NCI-H345 treated with DMSO at 0.1 percent for 48 hours (cell line): ENCODE measurements at regions not wholly inside any gene's neighbourhood (a gene's known extent, or its start where the extent isn't known, plus 50 kb on each side); places are given as distances from the start of the nearest gene placed in this dataset.
A peak's percentile ranks its signal among the peaks of the same experiment; 100 is the strongest.
"Not testable (repeated sequence)": the region's sequence is repeated elsewhere in the genome, so short reads cannot be mapped to it uniquely, and the experiment has no call there.

Experiments used
- DNase-seq: peaks from one replicate; lab custom pipeline; 2025; ENCODE audit not compliant: unreplicated experiment; lab: John Stamatoyannopoulos, UW

DNA sequence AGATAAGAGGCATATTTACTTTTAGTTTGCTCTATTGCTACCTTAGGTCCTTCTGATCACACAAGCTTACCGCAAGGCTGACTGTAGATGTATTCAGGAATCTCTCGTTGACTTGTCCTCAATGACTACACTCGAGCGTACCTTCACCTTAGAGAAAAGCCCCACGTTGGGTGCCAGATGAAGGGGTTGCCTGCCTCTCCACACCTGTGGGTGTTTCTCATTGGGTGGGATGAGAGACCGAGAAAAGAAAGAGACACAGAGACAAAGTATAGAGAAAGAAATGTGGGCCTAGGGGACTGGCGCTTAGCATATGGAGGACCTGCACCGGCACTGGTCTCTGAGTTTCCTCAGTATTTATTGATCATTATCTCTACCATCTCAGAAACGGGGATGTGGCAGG lies 51.8 kb downstream of the ASCL4 start:
- DNase-seq = no peak

DNA sequence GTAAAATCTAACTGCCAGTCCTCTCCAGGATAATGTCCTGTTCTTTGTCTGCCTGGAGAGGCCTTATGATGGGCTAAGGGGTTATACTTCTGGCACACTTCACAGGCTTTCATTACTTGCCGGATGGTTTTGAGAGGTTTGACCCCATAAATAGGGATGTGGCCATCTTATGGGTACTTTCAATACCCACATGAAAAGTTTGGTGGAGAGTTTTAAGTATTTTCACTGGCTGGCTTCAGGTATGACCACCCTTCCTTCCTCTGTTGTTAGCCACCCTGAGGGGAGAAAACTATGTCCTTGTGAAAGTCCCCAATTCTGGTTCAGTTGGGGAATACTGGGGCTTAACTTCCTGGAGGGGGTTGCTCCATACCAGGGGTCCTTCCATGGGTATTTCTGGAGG lies 54.8 kb downstream of the ASCL4 start:
- DNase-seq = no peak

DNA sequence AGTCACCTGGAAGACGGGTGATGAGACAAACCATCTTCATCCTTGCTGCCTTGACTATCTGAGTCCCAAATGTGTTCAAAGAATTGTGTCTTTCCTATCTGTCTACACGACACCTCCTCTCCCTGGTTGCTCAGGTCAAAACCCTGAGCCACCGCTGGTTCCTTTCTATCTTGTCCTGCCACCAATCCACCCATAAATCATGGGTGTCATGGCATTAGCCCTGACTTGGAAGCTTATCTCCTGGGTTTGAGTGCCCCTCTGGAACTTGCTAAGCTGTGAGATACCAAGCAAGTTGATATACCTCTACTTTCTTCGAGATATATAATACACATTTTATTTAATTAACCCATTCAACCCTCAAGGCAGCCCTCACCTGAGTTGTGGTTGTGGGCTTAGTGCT lies 57.9 kb downstream of the ASCL4 start:
- no peak for DNase-seq

DNA sequence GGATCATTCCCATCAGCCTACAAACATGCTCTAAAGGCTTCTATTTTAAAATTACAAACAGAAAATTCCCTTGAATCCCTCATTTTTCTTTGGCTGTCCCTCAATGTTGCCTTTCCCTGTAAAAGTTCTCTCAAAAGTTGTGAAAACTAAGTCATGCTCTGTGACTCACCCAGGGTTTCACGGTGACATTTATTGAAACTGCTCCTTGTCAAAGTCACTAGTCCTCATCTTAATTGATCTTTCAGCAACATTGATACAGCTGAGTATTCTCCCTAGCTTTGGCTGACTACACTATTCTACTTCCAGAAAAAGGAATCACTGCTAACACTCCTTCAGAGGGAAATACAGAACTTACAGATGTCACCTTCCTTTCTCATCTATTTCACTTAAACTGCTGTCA lies 65.7 kb downstream of the ASCL4 start:
- no peak for DNase-seq

DNA sequence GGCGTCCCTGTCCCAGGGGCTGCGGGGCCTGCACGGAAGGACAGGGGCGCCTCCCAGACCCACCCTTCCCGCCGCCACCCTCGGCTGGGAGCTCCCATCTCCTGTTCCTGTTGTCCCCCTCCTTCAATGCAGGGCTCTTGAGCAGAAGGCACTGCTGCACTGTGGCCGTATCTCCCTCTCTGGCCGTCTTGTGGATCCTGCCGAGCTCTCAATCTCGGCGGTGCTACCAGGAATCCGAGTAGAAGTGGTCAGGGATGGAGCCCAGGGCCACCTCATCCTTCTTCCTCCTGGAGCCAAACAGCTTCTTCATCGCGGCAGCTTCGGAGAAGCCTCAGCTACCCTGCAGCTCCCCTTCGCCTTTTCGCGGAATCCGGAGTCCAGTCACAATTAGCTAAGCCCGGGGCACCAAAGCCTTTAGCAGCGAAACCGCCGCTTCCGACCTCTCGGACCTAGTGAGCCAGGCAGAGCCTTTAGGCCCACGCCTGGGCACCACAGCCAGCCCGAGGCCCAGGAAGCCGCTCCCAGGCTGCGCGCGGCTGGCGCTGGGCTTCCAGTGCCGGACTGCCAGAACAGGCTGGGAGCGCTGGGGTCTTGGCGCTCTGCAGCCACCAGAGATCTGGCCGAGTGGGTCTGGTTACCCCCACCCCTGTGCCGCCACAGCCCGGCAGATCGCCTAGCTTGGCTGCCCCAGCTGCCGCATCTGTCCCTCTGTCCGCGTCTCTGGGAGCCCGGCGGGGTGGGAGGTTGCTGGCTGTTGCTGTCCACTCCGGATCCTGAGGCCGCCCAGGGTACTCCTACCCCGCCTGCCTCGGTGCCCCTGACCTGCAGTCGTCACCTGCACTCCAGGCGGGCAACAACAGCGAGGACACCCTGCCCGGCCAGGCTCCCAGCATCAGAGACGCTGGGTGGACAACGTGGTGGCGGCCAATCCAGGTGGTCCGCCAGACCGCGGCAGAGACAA lies 69.1 kb downstream of the ASCL4 start:
- DNase-seq = no peak

DNA sequence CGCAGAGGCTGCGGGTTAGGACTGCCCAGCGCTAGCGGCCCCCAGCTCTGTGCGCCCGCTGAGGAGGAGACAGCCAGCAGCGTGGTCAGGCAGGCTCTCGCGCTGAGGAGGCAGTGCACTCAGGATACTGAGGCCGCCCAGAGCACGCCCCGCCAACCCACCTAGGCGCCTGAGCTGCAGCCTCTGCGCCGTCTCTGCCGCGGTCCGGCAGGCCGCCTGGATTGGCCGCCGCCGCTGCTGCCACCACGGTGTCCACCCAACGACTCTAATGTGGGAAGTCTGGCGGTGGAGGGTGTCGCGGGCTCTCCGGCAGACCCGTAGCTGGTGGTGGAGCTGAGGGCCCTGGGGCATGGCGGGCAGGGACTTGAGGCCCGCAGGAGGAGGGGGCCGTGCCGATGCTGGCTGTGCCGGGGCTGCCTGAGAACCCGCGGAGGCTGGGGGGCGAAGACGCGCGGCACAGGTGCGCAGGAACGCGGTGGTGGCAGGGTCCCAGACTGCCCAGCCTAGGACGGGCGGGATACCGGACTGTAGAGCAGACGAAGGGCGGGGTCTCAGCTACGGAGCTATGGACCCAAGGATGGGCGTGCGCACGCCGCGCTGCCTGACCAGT lies 69.9 kb downstream of the ASCL4 start:
- DNase-seq = no peak

DNA sequence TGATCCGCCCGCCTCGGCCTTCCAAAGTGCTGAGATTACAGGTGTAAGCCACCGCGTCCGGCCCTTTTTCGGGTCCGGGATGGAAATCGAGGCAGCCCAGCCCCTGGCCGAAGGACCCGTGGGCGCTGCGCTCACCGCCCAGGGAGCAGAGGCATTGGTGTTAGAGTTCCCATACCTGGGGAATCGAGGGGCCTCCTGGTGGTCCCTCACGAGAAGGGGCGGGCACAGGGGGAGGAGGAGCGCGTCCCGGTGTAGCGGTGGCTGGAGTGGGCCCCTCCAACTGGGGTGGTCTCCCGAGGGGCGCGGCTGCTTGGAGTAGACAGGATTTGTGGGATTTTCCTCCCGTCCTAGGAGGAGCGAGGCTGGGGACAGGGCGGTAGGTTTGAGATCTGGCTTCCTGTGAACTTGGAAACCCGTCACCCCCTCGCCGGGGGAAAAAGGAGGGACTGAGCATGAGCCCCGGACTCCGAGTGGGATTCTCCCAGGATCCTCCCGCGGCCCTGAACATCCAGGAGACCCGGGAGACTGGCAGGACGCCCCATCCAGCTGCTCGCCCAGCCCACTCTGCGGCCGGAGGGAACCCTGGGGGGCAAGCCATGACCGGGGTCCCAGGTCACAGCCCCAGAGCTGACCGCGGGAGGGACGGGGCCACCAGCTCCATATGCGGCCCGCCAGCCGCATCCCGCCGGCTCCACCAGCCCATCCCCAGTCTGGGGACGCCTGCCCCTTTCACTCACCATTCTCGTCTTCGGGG lies 70.9 kb downstream of the ASCL4 start:
- DNase-seq = no peak

DNA sequence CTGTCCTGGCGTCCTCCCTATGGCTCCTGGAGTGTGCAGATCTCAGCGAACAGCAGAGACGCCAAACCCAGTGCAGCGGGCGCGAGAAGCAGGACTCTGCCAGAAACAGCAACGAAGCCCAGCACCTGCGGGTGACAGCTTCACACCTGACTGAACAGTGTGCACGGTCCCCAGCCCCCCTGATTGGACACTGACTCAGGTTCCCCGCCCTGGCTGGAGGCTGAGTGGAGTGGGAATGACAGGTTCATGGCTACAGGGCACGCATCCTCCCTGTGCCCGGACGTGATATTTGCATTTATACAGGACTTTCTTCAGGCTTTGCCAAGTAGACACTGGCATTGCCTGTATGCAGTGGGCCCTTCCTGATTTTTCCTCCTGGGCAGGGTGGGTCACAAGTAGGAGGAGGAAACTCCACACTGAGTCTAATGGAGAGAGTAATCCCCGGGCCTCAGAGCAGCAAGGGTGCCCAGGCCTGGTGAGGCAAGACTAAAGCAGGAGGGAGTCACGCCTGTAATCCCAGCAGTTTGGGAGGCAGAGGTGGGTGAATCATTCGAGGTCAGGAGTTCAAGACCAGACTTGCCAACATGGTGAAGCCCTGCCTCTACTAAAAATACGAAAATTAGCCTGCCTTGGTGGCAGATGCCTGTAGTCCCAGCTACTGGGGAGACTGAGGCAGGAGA lies 71.6 kb downstream of the ASCL4 start:
- no peak for DNase-seq

DNA sequence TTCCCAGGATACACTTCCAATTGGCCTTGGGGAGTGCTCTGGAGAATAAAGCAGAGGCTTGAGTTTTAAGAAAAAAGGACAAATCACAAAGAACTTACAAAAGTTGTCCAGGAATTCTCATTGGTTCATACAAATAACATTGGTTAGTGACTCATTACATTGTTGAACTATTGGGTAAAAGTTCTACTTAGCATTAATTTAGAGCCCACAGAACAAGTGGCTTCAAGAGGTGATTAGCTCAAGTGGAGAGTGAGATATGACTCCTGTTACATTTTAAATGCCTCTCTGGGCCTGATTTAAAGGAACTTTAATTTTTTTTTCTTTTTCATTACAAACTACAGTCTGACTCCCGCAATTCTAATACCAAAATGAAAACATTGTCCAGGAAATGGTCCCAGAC lies 72.9 kb downstream of the ASCL4 start:
- no peak for DNase-seq

DNA sequence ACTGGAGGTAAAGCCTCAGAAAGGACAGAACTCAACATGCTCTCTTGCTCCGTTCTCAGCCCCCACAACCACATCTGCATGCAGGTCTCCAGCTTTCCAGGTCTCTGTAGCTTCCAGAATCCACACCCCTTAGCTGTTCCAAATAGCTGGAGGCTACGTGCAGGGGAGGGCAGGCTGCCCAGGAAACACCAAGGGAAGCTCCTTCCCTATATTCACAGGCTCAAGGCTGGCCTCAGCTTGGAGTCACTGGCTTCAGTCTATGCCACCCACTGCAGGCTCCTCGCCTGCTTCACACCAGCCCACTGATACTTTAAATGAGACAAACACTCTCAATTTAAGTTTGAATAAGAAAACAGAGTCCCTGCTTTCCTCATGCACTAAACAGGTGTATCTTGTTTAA lies 73.3 kb downstream of the ASCL4 start:
- DNase-seq = no peak

DNA sequence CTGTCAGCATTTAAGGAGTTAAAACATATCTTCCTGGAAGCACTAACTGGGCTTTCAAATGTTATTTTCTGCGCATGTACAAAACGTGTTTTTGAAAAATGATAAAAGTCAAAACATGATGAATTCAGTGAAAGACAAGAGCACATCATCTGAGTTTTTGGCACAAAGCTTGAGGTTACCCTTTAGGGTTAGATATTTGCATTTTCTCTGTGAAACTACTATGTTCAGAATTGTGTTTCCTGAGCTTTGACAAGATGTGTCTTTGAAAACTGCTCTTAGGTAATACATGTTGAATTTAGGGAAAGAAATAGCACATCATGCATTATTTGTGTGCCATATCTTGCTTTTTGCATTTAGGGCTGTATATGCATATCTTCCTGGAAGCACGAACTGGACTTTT lies 79.0 kb downstream of the ASCL4 start:
- DNase-seq = no peak

DNA sequence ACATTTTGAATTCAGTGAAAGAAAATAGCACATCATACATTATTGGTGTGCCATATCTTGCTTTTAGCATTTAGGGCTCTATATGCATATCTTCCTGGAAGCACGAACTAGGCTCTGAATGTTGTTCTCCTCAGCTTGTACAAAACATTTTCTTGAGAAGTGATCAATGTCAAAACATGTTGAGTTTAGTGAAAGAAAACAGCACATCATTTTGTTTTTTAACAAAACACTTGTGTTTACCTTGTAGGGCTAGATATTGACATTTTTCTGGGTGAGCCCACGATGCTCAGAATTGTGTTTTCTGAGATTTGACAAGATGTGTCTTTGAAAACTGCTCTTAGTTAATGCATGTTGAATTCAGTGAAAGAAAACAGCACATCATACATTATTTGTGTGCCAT lies 81.0 kb downstream of the ASCL4 start:
- DNase-seq = no peak

DNA sequence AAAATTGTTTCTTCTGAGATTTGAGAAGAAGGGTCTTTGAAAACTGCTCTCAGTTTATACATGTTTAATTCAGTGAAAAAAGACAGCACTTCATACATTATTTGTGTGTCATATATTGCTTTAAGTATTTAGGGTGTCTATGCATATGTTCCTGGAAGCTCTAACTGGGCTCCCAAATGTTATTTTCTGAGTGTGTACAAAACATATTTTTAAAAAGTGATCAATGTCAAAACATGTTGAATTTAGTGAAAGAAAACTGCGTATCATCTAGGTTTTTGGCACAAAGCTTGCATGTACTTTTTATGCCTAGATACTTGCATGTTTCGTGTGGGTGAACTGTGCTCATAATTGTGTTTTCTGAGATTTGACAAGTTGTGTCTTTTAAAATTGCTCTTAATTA lies 81.6 kb downstream of the ASCL4 start:
- no peak for DNase-seq

DNA sequence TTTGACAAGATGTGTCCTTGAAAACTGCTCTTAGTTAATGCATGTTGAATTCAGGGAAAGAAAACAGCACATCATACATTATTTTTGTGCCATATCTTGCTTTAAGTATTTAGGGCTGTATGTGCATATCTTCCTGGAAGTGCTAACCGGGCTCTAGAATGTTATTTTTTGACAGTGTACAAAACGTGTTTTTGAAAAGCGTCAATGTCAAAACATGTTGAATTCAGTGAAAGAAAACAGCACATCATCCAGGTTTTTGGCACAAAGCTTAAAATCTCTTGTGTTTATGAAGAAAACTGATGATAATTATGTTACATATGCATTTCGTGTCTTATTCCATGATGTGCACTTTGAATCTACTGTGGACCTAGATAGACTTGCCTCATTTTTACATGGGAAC lies 82.7 kb downstream of the ASCL4 start:
- DNase-seq = no peak

DNA sequence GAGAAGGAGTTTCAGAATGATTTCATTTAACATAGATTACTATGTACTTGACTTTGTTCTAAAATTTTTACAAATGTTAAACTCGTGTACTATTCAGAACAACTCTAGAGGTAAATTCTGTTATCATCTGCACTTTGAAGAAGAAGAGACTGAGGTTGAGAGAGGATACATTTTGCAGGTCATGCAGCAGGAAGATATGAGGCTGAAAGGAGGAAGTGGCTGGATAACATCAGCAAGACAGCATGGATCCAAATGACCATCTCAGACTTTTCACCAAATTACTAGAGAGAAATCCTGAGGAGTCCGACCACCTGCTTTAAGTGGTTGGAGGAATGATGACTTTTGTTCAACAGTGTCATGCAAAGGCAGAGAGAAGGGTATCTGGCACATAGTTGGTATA lies 84.9 kb downstream of the ASCL4 start:
- DNase-seq = no peak

DNA sequence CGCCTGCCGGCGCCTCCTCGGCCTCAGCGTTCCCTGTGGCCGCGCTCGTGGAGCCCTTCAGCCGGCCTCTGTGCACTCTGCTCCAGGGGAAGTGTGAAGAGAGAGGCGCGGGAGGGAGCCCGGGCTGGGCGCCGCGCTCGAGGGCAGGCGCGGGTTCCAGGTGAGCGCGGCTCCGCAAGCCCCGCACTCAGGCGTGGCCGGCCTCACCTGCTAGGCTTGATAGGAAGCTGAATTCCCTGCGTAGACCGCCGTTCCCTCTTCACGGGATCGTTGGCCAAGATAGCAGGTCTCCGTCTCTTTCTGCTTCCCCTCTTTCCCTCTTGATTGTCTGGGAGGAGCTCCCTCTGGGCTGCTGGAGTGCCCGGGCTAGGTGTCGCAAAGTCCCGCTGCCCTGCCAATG lies 89.7 kb downstream of the ASCL4 start:
- DNase-seq = no peak

DNA sequence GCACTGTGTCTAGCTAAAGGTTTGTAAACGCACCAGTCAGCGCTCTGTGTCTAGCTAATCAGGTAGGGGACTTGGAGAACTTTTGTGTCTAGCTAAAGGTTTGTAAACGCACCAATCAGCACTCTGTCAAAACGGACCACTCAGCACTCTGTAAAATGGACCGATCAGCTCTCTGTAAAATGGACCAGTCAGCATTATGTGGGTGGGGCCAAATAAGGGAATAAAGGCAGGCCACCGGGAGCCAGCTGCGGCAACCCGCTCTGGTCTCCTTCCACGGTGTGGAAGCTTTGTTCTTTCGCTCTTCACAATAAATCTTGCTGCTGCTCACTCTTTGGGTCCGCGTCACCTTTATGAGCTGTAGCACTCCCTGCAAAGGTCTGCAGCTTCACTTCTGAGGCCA lies 90.2 kb downstream of the ASCL4 start:
- not testable (repeated sequence) for DNase-seq

DNA sequence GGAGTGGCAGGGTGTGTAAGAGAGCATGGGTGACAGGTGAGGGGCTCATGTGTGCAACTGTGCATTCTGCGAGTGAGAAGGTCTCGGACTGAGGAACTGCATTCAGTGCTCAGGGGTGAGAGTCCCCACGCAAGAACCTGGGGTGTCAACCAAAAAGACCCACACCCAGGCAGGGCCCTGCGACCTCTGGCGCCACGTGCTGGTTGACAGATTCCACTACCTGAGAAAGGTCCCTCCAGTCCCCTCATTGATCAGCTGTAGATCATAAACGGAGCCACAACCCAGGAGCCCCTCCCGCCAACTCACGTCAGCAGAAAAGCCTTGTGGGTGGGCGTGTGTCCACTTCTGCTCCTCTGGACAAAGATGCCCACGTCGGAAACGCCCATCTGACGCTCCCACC lies 98.7 kb downstream of the ASCL4 start:
- DNase-seq = no peak

DNA sequence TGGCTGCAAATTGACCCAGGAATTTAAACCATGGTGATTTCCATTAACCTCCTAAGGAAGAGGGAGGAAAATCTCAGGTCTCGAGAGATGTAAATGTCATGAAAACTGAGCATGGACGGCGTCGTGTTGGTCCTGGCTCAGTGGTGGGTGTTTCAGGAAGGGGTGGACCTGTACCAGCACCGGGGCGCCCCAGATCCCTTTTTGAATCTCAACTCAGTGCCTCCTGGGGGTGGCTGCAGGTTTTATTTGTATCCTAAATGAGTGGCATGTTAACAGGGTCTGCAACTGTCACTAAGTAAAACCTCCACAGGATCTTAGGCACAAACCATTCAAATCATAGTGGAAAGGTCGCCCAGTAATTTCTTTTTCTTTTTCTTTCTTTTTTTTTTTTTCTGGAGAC lies 101.3 kb downstream of the ASCL4 start:
- no peak for DNase-seq

DNA sequence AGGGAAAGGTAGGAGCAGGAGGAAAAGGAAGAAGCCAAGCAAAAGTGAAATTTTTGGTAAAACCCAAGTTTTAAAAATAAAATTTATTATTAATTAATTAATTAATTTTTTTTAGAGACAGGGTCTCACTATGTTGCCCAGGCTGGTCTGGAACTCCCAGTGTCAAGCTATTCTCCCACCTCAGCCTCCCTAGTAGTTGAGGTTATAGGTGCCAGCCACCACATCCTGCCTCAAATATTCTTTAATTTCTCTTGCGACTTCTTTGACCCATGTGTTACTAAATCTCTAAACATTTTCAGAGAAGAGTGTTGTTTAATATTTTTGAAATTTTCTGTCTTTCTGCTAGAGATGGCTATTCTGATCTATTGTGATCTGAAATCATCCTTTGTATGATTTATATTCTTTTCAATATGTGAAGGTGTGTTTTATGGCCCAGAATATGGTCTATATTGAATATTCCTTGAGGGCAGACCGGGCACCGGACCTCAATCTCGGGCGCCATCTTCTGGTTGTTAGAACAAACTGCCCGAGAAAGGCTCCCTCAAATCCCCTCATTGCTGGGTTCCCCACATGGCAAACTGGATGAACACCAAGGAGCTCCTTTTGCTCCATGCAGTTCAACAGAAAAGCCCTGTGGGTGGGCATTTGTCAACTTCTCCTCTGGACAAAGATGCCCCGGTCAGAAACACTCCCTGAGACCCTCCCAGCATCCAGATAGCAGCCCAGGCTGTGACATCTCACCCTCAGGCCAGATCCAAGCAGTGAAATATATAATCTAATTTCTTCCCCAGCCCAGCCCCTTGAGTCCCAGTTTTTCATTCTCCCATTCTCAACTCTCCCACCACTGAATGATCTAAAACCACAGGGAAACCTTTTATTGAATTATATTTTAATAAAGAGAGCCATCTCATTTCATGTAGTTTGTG lies 110.5 kb downstream of the ASCL4 start:
- DNase-seq = peak; percentile 67
